Fibroblast of villous mesenchyme (primary cell): ENCODE measurements at regions not wholly inside any gene's neighbourhood (a gene's known extent, or its start where the extent isn't known, plus 50 kb on each side); places are given as distances from the start of the nearest gene placed in this dataset.
"Not testable (repeated sequence)": the region's sequence is repeated elsewhere in the genome, so short reads cannot be mapped to it uniquely, and the experiment has no call there.

Experiments
- DNase-seq: peaks from one replicate; pipeline ENCODE4 v3.0.0-alpha.2; 2010; ENCODE audit warnings: low read depth
- H3K4me3 ChIP-seq: 2 replicates; pipeline ENCODE4 v1.5.1; 2011; ENCODE audit warnings: low read depth, mild to moderate bottlenecking, low read length
- CTCF ChIP-seq: IDR thresholded peaks from 2 replicates; pipeline ENCODE4 v1.5.1; 2012; ENCODE audit warnings: low read depth, mild to moderate bottlenecking, low read length; ENCODE audit not compliant: insufficient read depth

- TF ChIP-seq CTCF: no peak
- DNase-seq: no peak
- H3K4me3 ChIP-seq: no peak overlapping the region
Measured at GRCh38 chr4:19227701-19228100, 1024.0 kb upstream of the SLIT2 start.

GRCh38 chr4:19224820-19225219 lies 1026.9 kb upstream of the SLIT2 start:
- peak; percentile 21 for TF ChIP-seq CTCF
- H3K4me3 ChIP-seq: no peak overlapping the region
- peak; percentile 58 for DNase-seq

GRCh38 chr4:19216476-19216875 lies 1035.2 kb upstream of the SLIT2 start:
- no peak for TF ChIP-seq CTCF
- no peak overlapping the region for H3K4me3 ChIP-seq
- no peak for DNase-seq

GRCh38 chr4:19214591-19215186 lies 1037.0 kb upstream of the SLIT2 start:
- peak; percentile 88 for DNase-seq
- TF ChIP-seq CTCF: no peak
- H3K4me3 ChIP-seq: no peak overlapping the region

GRCh38 chr4:19213388-19213787 lies 1038.3 kb upstream of the SLIT2 start:
- peak; percentile 81 for DNase-seq
- H3K4me3 ChIP-seq: no peak overlapping the region
- TF ChIP-seq CTCF: no peak

- no peak for DNase-seq
- no peak for TF ChIP-seq CTCF
- H3K4me3 ChIP-seq: no peak overlapping the region
Measured at GRCh38 chr4:19205853-19206252, 1045.9 kb upstream of the SLIT2 start.

GRCh38 chr4:19197838-19198237 lies 1053.9 kb upstream of the SLIT2 start:
- H3K4me3 ChIP-seq, DNase-seq: not testable (repeated sequence)
